ENCODE measurements at regions not wholly inside any gene's neighbourhood (a gene's known extent, or its start where the extent isn't known, plus 50 kb on each side); places are given as distances from the start of the nearest gene placed in this dataset.

GRCh38 chr3:107992976-107993684, 97.7 kb downstream of the CD47 start:
- TF ChIP-seq, protein P1, sequence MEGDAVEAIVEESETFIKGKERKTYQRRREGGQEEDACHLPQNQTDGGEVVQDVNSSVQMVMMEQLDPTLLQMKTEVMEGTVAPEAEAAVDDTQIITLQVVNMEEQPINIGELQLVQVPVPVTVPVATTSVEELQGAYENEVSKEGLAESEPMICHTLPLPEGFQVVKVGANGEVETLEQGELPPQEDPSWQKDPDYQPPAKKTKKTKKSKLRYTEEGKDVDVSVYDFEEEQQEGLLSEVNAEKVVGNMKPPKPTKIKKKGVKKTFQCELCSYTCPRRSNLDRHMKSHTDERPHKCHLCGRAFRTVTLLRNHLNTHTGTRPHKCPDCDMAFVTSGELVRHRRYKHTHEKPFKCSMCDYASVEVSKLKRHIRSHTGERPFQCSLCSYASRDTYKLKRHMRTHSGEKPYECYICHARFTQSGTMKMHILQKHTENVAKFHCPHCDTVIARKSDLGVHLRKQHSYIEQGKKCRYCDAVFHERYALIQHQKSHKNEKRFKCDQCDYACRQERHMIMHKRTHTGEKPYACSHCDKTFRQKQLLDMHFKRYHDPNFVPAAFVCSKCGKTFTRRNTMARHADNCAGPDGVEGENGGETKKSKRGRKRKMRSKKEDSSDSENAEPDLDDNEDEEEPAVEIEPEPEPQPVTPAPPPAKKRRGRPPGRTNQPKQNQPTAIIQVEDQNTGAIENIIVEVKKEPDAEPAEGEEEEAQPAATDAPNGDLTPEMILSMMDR (IDR thresholded peaks at IDR 0.05; ENCODE audit: insufficient read depth, low read length), result no peak
- peak; percentile 53 for DNase-seq (ENCODE audit: low read depth)
- no peak overlapping the region for H3K4me3 ChIP-seq (ENCODE audit: low read depth, low read length)

- DNase-seq (ENCODE audit: low read depth), result no peak
- H3K4me3 ChIP-seq (ENCODE audit: low read depth, low read length), result no peak overlapping the region
- TF ChIP-seq, protein P1 (IDR thresholded peaks at IDR 0.05; ENCODE audit: insufficient read depth, low read length), result no peak
Observed at GRCh38 chr3:107990926-107991325, 99.9 kb downstream of the CD47 start.

DNA sequence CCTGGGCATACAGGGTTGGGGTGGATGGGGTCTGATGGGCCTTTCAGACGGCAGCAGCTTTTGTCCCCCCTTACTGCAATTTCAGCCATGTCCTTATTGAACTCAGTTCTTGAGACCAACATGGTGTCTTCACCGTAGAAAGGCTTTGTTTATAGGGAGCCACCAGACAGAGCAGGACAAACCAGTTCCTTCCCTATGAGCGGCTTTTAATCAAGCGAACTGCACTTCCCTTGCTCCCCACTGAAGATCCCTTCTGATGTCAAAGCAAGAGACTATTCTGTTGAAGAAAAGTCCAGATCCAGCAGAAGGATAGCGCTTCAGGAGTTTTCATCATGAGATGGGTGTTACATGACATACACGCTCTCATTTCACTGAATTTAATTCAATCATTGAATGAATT, 100.4 kb downstream of the CD47 start:
- DNase-seq (ENCODE audit: low read depth), result no peak
- TF ChIP-seq, protein P1 (IDR thresholded peaks at IDR 0.05; ENCODE audit: insufficient read depth, low read length), result no peak

DNA sequence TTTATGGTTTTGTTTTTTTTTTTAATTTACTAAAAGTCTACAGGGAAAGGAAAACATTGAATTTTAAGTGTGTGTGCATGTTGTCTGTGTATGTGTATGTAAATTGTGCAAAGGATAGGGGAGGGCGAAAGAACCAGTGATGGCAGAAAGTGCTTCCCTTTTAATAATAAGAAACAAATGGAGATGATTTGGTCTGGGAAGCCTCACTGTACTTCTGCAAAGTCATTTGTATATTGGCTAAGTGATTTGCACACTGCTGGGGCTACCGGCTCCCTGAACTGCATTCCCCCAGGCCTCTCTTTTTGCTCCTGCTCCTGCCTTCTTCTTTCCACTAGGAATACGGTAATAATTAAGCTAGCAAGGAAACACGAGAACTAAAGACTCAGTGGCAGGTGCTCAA, 101.2 kb downstream of the CD47 start:
- no peak for DNase-seq (ENCODE audit: low read depth)
- H3K4me3 ChIP-seq (ENCODE audit: low read depth, low read length), result no peak overlapping the region
- TF ChIP-seq, protein P1 (IDR thresholded peaks at IDR 0.05; ENCODE audit: insufficient read depth, low read length), result no peak

More for the DNA sequence above, 100.4 kb downstream of the CD47 start:
- H3K4me3 ChIP-seq (ENCODE audit: low read depth, low read length), result no peak overlapping the region

DNA sequence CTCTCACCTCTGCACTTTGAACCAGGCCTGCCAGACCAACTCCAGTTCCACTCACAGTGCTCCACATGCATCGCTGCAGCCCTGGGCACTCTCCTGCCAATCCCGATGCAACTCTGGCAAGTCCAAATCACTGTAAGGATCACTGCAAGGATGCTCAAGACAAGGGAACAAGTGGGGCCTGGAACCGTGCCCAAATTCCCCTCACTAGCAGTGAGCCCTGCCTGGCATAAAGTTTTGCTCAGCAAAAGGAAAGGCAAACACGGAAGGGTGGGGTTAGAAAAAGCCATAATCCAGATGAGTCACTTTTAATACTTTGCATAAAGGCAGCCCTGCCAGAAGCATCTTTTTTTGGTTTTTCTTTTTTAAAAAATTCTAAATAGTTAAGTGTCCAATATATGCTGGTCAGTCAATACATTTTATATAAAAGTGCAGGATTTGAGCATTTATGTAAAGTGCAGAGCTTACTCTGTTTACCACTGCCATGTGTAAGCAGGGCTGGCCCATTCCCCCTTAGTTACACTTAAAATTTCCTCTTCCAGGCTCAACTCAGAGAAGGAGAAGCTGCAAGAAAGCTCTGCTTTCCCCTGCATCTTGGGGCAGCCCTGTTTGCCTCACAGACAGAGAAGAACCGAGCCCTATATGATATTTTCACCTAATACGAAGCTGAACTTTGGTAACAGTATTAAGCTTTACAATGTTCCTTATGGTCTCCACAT, 102.2 kb downstream of the CD47 start:
- TF ChIP-seq, protein P1 (IDR thresholded peaks at IDR 0.05; ENCODE audit: insufficient read depth, low read length), result no peak
- DNase-seq (ENCODE audit: low read depth), result peak; percentile 82
- H3K4me3 ChIP-seq (ENCODE audit: low read depth, low read length), result no peak overlapping the region

- H3K4me3 ChIP-seq (ENCODE audit: low read depth, low read length), result no peak overlapping the region
- TF ChIP-seq, protein P1 (IDR thresholded peaks at IDR 0.05; ENCODE audit: insufficient read depth, low read length), result no peak
- DNase-seq (ENCODE audit: low read depth), result peak; percentile 100
Observed at GRCh38 chr3:107987036-107987939, 103.5 kb downstream of the CD47 start.

All from fibroblast of the aortic adventitia (primary cell).